ENCODE measurements at regions not wholly inside any gene's neighbourhood (a gene's known extent, or its start where the extent isn't known, plus 50 kb on each side); places are given as distances from the start of the nearest gene placed in this dataset.

GRCh38 chr3:21109056-21109455, 642.0 kb downstream of the ZNF385D start:
- TF ChIP-seq CTCF (IDR thresholded peaks at IDR 0.05) = no peak
- TF ChIP-seq ZNF423 (CRISPR knock-in tag; IDR thresholded peaks at IDR 0.05) = no peak
- no peak for TF ChIP-seq NR2C2 (CRISPR knock-in tag; IDR thresholded peaks at IDR 0.05)
- TF ChIP-seq TEAD4 (CRISPR knock-in tag; IDR thresholded peaks at IDR 0.05) = no peak
- TF ChIP-seq FOXJ3 (CRISPR knock-in tag; IDR thresholded peaks at IDR 0.05; ENCODE audit: borderline replicate concordance) = no peak
- TF ChIP-seq ATF3 (CRISPR knock-in tag; conservative IDR thresholded peaks at IDR 0.05) = no peak
- TF ChIP-seq, protein P1, sequence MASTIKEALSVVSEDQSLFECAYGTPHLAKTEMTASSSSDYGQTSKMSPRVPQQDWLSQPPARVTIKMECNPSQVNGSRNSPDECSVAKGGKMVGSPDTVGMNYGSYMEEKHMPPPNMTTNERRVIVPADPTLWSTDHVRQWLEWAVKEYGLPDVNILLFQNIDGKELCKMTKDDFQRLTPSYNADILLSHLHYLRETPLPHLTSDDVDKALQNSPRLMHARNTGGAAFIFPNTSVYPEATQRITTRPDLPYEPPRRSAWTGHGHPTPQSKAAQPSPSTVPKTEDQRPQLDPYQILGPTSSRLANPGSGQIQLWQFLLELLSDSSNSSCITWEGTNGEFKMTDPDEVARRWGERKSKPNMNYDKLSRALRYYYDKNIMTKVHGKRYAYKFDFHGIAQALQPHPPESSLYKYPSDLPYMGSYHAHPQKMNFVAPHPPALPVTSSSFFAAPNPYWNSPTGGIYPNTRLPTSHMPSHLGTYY (CRISPR knock-in tag; IDR thresholded peaks at IDR 0.05) = no peak
- no peak for TF ChIP-seq ARID4B (CRISPR knock-in tag; IDR thresholded peaks at IDR 0.05; ENCODE audit: borderline replicate concordance)
- TF ChIP-seq SP1 (CRISPR knock-in tag; conservative IDR thresholded peaks at IDR 0.05) = no peak
- no peak for TF ChIP-seq CBFB (CRISPR knock-in tag; IDR thresholded peaks at IDR 0.05; ENCODE audit: low read depth)
- TF ChIP-seq ZNF425 (CRISPR knock-in tag; conservative IDR thresholded peaks at IDR 0.05) = no peak
- no peak for TF ChIP-seq NFYB (CRISPR knock-in tag; conservative IDR thresholded peaks at IDR 0.05; ENCODE audit: low read depth)
- TF ChIP-seq, protein P2, sequence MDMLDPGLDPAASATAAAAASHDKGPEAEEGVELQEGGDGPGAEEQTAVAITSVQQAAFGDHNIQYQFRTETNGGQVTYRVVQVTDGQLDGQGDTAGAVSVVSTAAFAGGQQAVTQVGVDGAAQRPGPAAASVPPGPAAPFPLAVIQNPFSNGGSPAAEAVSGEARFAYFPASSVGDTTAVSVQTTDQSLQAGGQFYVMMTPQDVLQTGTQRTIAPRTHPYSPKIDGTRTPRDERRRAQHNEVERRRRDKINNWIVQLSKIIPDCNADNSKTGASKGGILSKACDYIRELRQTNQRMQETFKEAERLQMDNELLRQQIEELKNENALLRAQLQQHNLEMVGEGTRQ (CRISPR knock-in tag; IDR thresholded peaks at IDR 0.05) = no peak
- TF ChIP-seq, protein P3, sequence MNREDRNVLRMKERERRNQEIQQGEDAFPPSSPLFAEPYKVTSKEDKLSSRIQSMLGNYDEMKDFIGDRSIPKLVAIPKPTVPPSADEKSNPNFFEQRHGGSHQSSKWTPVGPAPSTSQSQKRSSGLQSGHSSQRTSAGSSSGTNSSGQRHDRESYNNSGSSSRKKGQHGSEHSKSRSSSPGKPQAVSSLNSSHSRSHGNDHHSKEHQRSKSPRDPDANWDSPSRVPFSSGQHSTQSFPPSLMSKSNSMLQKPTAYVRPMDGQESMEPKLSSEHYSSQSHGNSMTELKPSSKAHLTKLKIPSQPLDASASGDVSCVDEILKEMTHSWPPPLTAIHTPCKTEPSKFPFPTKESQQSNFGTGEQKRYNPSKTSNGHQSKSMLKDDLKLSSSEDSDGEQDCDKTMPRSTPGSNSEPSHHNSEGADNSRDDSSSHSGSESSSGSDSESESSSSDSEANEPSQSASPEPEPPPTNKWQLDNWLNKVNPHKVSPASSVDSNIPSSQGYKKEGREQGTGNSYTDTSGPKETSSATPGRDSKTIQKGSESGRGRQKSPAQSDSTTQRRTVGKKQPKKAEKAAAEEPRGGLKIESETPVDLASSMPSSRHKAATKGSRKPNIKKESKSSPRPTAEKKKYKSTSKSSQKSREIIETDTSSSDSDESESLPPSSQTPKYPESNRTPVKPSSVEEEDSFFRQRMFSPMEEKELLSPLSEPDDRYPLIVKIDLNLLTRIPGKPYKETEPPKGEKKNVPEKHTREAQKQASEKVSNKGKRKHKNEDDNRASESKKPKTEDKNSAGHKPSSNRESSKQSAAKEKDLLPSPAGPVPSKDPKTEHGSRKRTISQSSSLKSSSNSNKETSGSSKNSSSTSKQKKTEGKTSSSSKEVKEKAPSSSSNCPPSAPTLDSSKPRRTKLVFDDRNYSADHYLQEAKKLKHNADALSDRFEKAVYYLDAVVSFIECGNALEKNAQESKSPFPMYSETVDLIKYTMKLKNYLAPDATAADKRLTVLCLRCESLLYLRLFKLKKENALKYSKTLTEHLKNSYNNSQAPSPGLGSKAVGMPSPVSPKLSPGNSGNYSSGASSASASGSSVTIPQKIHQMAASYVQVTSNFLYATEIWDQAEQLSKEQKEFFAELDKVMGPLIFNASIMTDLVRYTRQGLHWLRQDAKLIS (CRISPR knock-in tag; IDR thresholded peaks at IDR 0.05; ENCODE audit: borderline replicate concordance) = no peak
